Neural progenitor cell (in vitro differentiated cells): ENCODE measurements at regions not wholly inside any gene's neighbourhood (a gene's known extent, or its start where the extent isn't known, plus 50 kb on each side); places are given as distances from the start of the nearest gene placed in this dataset.

Experiments
- EZH2 ChIP-seq: fragments of 200-600 bp; sonication (generic); IDR thresholded peaks from 2 replicates; pipeline ENCODE4 v1.6.1; 2017; ENCODE audit warnings: antibody characterized with exemption, mild to moderate bottlenecking, moderate library complexity
- EZH2phosphoT487 ChIP-seq: fragments of 200-600 bp; sonication (generic); IDR thresholded peaks from 2 replicates; pipeline ENCODE4 v1.6.1; 2017; ENCODE audit warnings: antibody characterized with exemption
- TF ChIP-seq, protein P1 (sequence below): fragments of 200-600 bp; sonication (generic); IDR thresholded peaks from 2 replicates; pipeline ENCODE4 v1.5.1; 2017; ENCODE audit warnings: antibody characterized with exemption, mild to moderate bottlenecking

DNA sequence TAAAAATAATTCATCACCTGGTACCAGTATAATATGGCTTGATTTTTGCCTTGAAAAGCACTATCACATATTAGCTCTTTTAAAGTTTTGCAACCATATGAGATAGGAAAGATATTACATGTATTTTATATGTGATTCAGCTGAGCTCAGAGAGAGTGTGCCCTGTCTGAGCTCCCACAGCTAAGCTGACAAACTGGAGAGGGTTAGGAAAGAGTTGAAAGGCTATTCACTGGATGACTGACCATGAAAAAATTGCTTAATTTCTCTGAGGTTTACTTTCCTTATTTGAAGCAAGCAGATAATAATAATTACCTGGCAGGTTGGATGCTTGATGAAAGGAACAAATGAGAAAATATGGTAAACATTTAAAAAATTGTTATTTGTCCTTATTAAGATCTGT, 97.4 kb upstream of the CCDC80 start:
- TF ChIP-seq, protein P1, sequence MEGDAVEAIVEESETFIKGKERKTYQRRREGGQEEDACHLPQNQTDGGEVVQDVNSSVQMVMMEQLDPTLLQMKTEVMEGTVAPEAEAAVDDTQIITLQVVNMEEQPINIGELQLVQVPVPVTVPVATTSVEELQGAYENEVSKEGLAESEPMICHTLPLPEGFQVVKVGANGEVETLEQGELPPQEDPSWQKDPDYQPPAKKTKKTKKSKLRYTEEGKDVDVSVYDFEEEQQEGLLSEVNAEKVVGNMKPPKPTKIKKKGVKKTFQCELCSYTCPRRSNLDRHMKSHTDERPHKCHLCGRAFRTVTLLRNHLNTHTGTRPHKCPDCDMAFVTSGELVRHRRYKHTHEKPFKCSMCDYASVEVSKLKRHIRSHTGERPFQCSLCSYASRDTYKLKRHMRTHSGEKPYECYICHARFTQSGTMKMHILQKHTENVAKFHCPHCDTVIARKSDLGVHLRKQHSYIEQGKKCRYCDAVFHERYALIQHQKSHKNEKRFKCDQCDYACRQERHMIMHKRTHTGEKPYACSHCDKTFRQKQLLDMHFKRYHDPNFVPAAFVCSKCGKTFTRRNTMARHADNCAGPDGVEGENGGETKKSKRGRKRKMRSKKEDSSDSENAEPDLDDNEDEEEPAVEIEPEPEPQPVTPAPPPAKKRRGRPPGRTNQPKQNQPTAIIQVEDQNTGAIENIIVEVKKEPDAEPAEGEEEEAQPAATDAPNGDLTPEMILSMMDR = no peak
- TF ChIP-seq EZH2 = no peak
- no peak for TF ChIP-seq EZH2phosphoT487
